Endothelial cell of umbilical vein (primary cell): ENCODE measurements at regions not wholly inside any gene's neighbourhood (a gene's known extent, or its start where the extent isn't known, plus 50 kb on each side); places are given as distances from the start of the nearest gene placed in this dataset.

ENCODE experiments used
- BruUV-seq: library from RNA; stranded (reverse); fragments of 400-500 nt; replicated peaks from 2 replicates; lab custom pipeline; 2021; lab: Mats Ljungman, UMichigan
- CTCF ChIA-PET: fragments of 300-600, 350-600 bp; sonication (Branson Sonifier 250); formaldehyde crosslinking; loops from one replicate; lab custom pipeline; 2021; ENCODE audit warnings: antibody characterized with exemption, inconsistent platforms; lab: Charles Lee
- POLR2A ChIA-PET: fragments of 300-600, 350-600 bp; sonication (Branson Sonifier 250); formaldehyde crosslinking; loops from one replicate; lab custom pipeline; 2021; ENCODE audit warnings: antibody characterized with exemption, inconsistent platforms; lab: Charles Lee
- DNase-seq: peaks from one replicate; pipeline ENCODE4 v3.0.0-alpha.2; 2011; ENCODE audit warnings: low read depth, low spot score
- FAIRE-seq: peaks from 2 replicates; lab custom pipeline; 2011; peaks lifted over from hg19 to GRCh38; lab: Jason Lieb, UNC
- H2AFZ ChIP-seq: 2 replicates; pipeline ENCODE4 v1.6.0; 2012; ENCODE audit warnings: low read depth, low read length, control low read depth, inconsistent platforms
- H3K27ac ChIP-seq: 2 replicates; pipeline ENCODE4 v1.5.1; 2011; ENCODE audit warnings: low read depth, mild to moderate bottlenecking, control low read depth, low read length, moderate library complexity; ENCODE audit not compliant: insufficient read depth
- H3K27me3 ChIP-seq, 2 experiments: 2 replicates each; pipeline versions ENCODE4 v1.6.0 to v1.6.1; 2011; ENCODE audit warnings: low read length in 2 of 2, mixed read lengths in 1 of 2; ENCODE audit not compliant: control insufficient read depth in 2 of 2, insufficient read depth in 2 of 2
- H3K36me3 ChIP-seq, 2 experiments: 2 replicates in 1 of 2; 3 replicates in 1 of 2; pipeline ENCODE4 v1.5.1; 2011; ENCODE audit warnings: low read length in 2 of 2, mild to moderate bottlenecking in 1 of 2, moderate library complexity in 1 of 2; ENCODE audit not compliant: control insufficient read depth in 2 of 2, insufficient read depth in 2 of 2; ENCODE audit errors: extremely low read depth in 1 of 2
- H3K4me1 ChIP-seq: 3 replicates; pipeline ENCODE4 v1.5.1; 2011; ENCODE audit warnings: mild to moderate bottlenecking, low read length; ENCODE audit not compliant: control insufficient read depth, insufficient read depth; ENCODE audit errors: extremely low read depth
- H3K4me2 ChIP-seq: 2 replicates; pipeline ENCODE4 v1.6.1; 2011; ENCODE audit warnings: low read length, control low read depth, mixed read lengths; ENCODE audit not compliant: insufficient read depth
- H3K4me3 ChIP-seq, 3 experiments: fragments of 200-600 bp in 1 of 3; sonication (generic), shearing (Covaris generic) in 1 of 3; replicated peaks in 1 of 3; 2 replicates each; pipeline ENCODE4 v1.5.1; 2011 to 2016; ENCODE audit warnings: control low read depth in 3 of 3, low read length in 3 of 3, mild to moderate bottlenecking in 2 of 3, inconsistent platforms in 1 of 3, low read depth in 1 of 3, moderate library complexity in 1 of 3; ENCODE audit not compliant: insufficient read depth in 1 of 3
- H3K79me2 ChIP-seq: 2 replicates; pipeline ENCODE4 v1.6.0; 2012; ENCODE audit warnings: low read length, inconsistent platforms; ENCODE audit not compliant: control insufficient read depth, insufficient read depth
- H3K9ac ChIP-seq: replicated peaks from 2 replicates; pipeline ENCODE3; 2011; ENCODE audit warnings: low read length, control low read depth; ENCODE audit not compliant: insufficient read depth; ENCODE audit errors: extremely low read depth
- H3K9me1 ChIP-seq: replicated peaks from 3 replicates; pipeline ENCODE4 v1.6.0; 2011; ENCODE audit warnings: mild to moderate bottlenecking, low read length; ENCODE audit not compliant: control insufficient read depth, insufficient read depth; ENCODE audit errors: extremely low read depth
- H3K9me3 ChIP-seq: replicated peaks from 2 replicates; pipeline ENCODE4 v1.5.1; 2012; ENCODE audit warnings: low read length, inconsistent platforms; ENCODE audit not compliant: control insufficient read depth, insufficient read depth
- H4K20me1 ChIP-seq: replicated peaks from 2 replicates; pipeline ENCODE3; 2011; ENCODE audit warnings: mild to moderate bottlenecking, low read length; ENCODE audit not compliant: control insufficient read depth, insufficient read depth; ENCODE audit errors: extremely low read depth
- EZH2 ChIP-seq: IDR thresholded peaks from 2 replicates; pipeline ENCODE4 v1.6.1; 2012; ENCODE audit warnings: borderline replicate concordance, low read depth, mild to moderate bottlenecking, moderate library complexity, low read length, inconsistent platforms; ENCODE audit not compliant: severe bottlenecking
- FOS ChIP-seq: IDR thresholded peaks from 2 replicates; pipeline ENCODE4 v1.6.1; 2011; ENCODE audit warnings: mild to moderate bottlenecking, low read length, moderate library complexity, borderline replicate concordance; ENCODE audit not compliant: insufficient read depth
- GATA2 ChIP-seq: IDR thresholded peaks from 2 replicates; pipeline ENCODE4 v1.7.0; 2011; ENCODE audit warnings: low read depth, mild to moderate bottlenecking, moderate library complexity, mixed read lengths, low read length; ENCODE audit not compliant: insufficient read length, insufficient read depth
- JUN ChIP-seq: IDR thresholded peaks from 2 replicates; pipeline ENCODE4 v1.6.1; 2011; ENCODE audit warnings: borderline replicate concordance, low read depth; ENCODE audit not compliant: insufficient read length, insufficient read depth
- MYC ChIP-seq: IDR thresholded peaks from one replicate; pipeline ENCODE4 v1.6.1; 2011; ENCODE audit warnings: mild to moderate bottlenecking, low read depth, low read length
- POLR2A ChIP-seq: IDR thresholded peaks from 2 replicates; pipeline ENCODE4 v1.6.1; 2012; ENCODE audit warnings: low read depth, mild to moderate bottlenecking, control low read depth, low read length
- POLR2AphosphoS5 ChIP-seq: IDR thresholded peaks from 2 replicates; pipeline ENCODE4 v1.6.1; 2012; ENCODE audit warnings: low read depth, mild to moderate bottlenecking, control low read depth, low read length, moderate library complexity; ENCODE audit not compliant: insufficient read depth
- dilution Hi-C: fragments of 300-500 bp; cut with MboI; formaldehyde crosslinking; loops from one replicate; pipeline ENCODE4 v1.15.0; 2019; ENCODE audit warnings: low sequenced_read_pairs; ENCODE audit not compliant: extremely low pct_ligation_motif_present
- intact Hi-C: fragments of 100-400 bp; cut with micrococcal nuclease; formaldehyde crosslinking; loops from one replicate; pipeline ENCODE4 v1.10.0; 2022
- TF ChIP-seq, protein P1 (sequence below): IDR thresholded peaks from 2 replicates; pipeline ENCODE4 v1.6.1; 2011; ENCODE audit not compliant: insufficient read depth, insufficient read length
- TF ChIP-seq, protein P2 (sequence below), 2 donors: IDR thresholded peaks; 1 replicate in 1 of 2; 2 replicates in 1 of 2; pipeline ENCODE4 v1.5.1; 2011; ENCODE audit warnings: low read length in 2 of 2, mild to moderate bottlenecking in 2 of 2, moderate library complexity in 2 of 2, control low read depth in 1 of 2, inconsistent platforms in 1 of 2, low read depth in 1 of 2; ENCODE audit not compliant: insufficient read depth in 1 of 2; ENCODE audit errors: extremely low read depth in 1 of 2

DNA sequence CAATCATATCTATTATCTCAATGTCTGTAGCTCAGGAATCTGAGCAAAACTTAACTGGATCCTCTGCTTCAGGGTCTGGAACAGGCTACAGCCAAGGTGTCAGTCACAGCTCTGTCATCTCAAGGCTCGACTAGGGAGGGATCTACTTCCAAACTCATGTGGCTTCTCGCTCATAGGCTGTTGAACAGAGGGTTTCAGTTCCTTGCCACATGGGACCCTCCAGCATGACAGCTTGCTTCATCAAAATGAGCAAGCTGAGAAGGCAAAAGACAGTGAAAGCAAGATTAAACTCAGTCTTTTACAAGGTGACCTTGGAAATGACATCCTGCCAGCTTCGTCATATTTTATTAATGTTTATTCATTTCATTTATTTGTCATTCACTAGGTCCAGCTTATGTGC is 111.7 kb downstream of the GADD45G start:
- DNase-seq (no peak), FAIRE-seq (no peak)
- dilution Hi-C loops (loop anchor here (10.0 kb wide), 1 partner anchor 58 kb away; no protein-coding TSS in a partner anchor), intact Hi-C loops (no loop called here)
- no peak overlapping the region for H3K27ac ChIP-seq
- no TSS peak for BruUV-seq
- H3K9me3 ChIP-seq = no peaks in the 10 kb centered on the region
- POLR2A ChIA-PET = no interaction called here
- no peak overlapping the region for H3K9ac ChIP-seq
- TF ChIP-seq JUN = no peak
- no peak for TF ChIP-seq POLR2A
- no peak for TF ChIP-seq POLR2AphosphoS5
- TF ChIP-seq, protein P1, sequence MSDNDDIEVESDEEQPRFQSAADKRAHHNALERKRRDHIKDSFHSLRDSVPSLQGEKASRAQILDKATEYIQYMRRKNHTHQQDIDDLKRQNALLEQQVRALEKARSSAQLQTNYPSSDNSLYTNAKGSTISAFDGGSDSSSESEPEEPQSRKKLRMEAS = no peak
- TF ChIP-seq FOS = no peak
- TF ChIP-seq, protein P2, sequence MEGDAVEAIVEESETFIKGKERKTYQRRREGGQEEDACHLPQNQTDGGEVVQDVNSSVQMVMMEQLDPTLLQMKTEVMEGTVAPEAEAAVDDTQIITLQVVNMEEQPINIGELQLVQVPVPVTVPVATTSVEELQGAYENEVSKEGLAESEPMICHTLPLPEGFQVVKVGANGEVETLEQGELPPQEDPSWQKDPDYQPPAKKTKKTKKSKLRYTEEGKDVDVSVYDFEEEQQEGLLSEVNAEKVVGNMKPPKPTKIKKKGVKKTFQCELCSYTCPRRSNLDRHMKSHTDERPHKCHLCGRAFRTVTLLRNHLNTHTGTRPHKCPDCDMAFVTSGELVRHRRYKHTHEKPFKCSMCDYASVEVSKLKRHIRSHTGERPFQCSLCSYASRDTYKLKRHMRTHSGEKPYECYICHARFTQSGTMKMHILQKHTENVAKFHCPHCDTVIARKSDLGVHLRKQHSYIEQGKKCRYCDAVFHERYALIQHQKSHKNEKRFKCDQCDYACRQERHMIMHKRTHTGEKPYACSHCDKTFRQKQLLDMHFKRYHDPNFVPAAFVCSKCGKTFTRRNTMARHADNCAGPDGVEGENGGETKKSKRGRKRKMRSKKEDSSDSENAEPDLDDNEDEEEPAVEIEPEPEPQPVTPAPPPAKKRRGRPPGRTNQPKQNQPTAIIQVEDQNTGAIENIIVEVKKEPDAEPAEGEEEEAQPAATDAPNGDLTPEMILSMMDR (IDR thresholded peaks at IDR 0.05; ENCODE audit: extremely low read depth in 1 of 2, insufficient read depth in 1 of 2, low read depth in 1 of 2, low read length in 2 of 2) = no peak
- no peak for TF ChIP-seq EZH2
- TF ChIP-seq MYC = no peak
- no peak for TF ChIP-seq GATA2
- H3K9me1 ChIP-seq = no peaks in the 10 kb centered on the region
- H3K4me2 ChIP-seq = no peak overlapping the region
- no peaks in the 10 kb centered on the region for H3K36me3 ChIP-seq
- no peak overlapping the region for H3K4me3 ChIP-seq
- H3K27me3 ChIP-seq = no peaks in the 10 kb centered on the region
- no peaks in the 10 kb centered on the region for H4K20me1 ChIP-seq
- H2AFZ ChIP-seq = no peak overlapping the region
- no peaks in the 10 kb centered on the region for H3K79me2 ChIP-seq
- CTCF ChIA-PET = no interaction called here
- no peaks in the 10 kb centered on the region for H3K4me1 ChIP-seq
